Tibial nerve (tissue), 4 donors: ENCODE measurements at regions not wholly inside any gene's neighbourhood (a gene's known extent, or its start where the extent isn't known, plus 50 kb on each side); places are given as distances from the start of the nearest gene placed in this dataset.

Source experiments
- CTCF ChIP-seq, 5 experiments: fragments of 200-600 bp in 3 of 5; fragments of 450-650 bp in 2 of 5; sonication (generic) in 3 of 5; IDR thresholded peaks; one replicate each; pipeline ENCODE4 v1.5.1; 2016 to 2019; ENCODE audit warnings: antibody characterized with exemption in 5 of 5, mild to moderate bottlenecking in 3 of 5, moderate library complexity in 2 of 5
- EP300 ChIP-seq, 2 donors: sonication (generic); formaldehyde crosslinking; IDR thresholded peaks; one replicate each; pipeline ENCODE4 v1.6.1; 2017; ENCODE audit warnings: antibody characterized with exemption in 2 of 2, mild to moderate bottlenecking in 1 of 2

- TF ChIP-seq EP300 (IDR thresholded peaks at IDR 0.05) (peak in 1 of 2 donors; percentile 45), CTCF (IDR thresholded peaks at IDR 0.05) (no peak)
These were observed 156.4 kb downstream of the DSEL start for GRCh38 chr18:67359873-67360838.
